ENCODE measurements at regions not wholly inside any gene's neighbourhood (a gene's known extent, or its start where the extent isn't known, plus 50 kb on each side); places are given as distances from the start of the nearest gene placed in this dataset.

DNA sequence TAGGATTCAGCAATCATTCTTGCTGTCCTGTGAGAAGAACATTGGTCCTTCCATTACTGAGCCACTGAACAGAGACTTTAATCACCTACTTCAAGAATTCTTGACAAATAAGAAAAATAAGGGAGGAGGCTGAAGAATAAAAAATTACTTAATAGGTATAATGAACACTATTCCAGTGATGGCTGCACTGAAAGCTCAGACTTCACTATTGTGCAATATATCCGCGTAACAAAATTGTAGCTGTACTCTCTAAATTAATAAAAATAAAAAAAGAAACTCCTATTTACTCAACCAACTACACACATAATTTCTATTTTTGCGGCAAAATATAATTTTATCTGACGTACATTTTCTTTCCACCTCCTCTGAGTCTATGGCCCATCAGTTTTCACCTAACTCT is 2441.0 kb downstream of the PCDH7 start:
- Histone ChIP-seq H3K4me1 (ENCODE audit: insufficient read depth, low read length) (no peaks in the 10 kb centered on the region), H3K27ac (ENCODE audit: low read depth, low read length) (no peak overlapping the region), H3K27me3 (ENCODE audit: insufficient read depth, low read length) (no peaks in the 10 kb centered on the region), H3K9me3 (ENCODE audit: control insufficient read depth in 1 of 2, low read length in 2 of 2) (no peaks in the 10 kb centered on the region), H3K36me3 (ENCODE audit: insufficient read depth, low read length) (no peaks in the 10 kb centered on the region), H3K4me3 (ENCODE audit: low read length in 2 of 2) (no peak overlapping the region)
- Mint-ChIP-seq H3K4me3 (no peak overlapping the region), H3K27me3 (no peaks in the 10 kb centered on the region), H3K4me1 (no peaks in the 10 kb centered on the region), H3K9me3 (peaks cover 0 to 25% (median 7%) of the 10 kb centered on the region in 8 donors), H3K36me3 (no peaks in the 10 kb centered on the region), H3K27ac (no peak overlapping the region)
- DNase-seq = no peak
- POLR2A ChIA-PET (ENCODE audit: partially characterized antibody) = no interaction called here
- intact Hi-C loops (cut with micrococcal nuclease) = no loop called here
- CTCF ChIA-PET (ENCODE audit: partially characterized antibody) = no interaction called here

DNA sequence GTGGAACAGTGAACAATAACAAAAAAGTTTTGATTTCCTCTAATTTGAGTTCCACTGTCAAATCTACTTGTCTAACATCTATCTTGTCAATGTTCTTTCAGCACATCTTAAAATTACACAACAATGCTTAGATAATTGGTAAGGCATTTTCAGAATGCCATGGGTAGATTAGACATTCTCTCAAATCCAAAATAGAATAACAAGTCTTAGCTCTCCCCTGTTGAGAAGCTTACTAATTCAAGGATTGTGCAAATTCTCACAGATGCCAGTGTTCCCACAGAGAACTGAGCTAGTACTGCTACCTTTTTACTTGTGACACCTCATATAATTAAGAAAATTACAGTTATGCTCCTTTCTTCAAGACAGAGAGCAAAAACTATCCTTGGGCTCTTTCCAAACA is 2442.0 kb downstream of the PCDH7 start:
- H3K36me3 Mint-ChIP-seq = no peaks in the 10 kb centered on the region
- intact Hi-C loops (cut with micrococcal nuclease) = no loop called here

GRCh38 chr4:33171873-33172525 is 2451.8 kb downstream of the PCDH7 start:
- H3K27me3 ChIP-seq (ENCODE audit: insufficient read depth, low read length) = no peaks in the 10 kb centered on the region
- H3K4me3 ChIP-seq (ENCODE audit: low read length in 2 of 2) = no peak overlapping the region
- ChIA-PET POLR2A (ENCODE audit: partially characterized antibody) (no interaction called here), CTCF (ENCODE audit: partially characterized antibody) (no interaction called here)
- Mint-ChIP-seq H3K4me3 (no peak overlapping the region), H3K27me3 (no peaks in the 10 kb centered on the region), H3K27ac (no peak overlapping the region), H3K9me3 (peaks cover 0 to 9% (median 6%) of the 10 kb centered on the region in 8 donors), H3K4me1 (no peaks in the 10 kb centered on the region), H3K36me3 (no peaks in the 10 kb centered on the region)
- no peak overlapping the region for H3K27ac ChIP-seq (ENCODE audit: low read depth, low read length)
- DNase-seq = no peak
- H3K9me3 ChIP-seq (ENCODE audit: control insufficient read depth in 1 of 2, low read length in 2 of 2) = peaks cover 0 to 6% of the 10 kb centered on the region in 2 donors
- no peaks in the 10 kb centered on the region for H3K4me1 ChIP-seq (ENCODE audit: insufficient read depth, low read length)
- intact Hi-C loops (cut with micrococcal nuclease) = no loop called here
- H3K36me3 ChIP-seq (ENCODE audit: insufficient read depth, low read length) = no peaks in the 10 kb centered on the region

More for the DNA sequence above, 2442.0 kb downstream of the PCDH7 start:
- DNase-seq = no peak
- no peaks in the 10 kb centered on the region for H3K4me1 ChIP-seq (ENCODE audit: insufficient read depth, low read length)
- H3K4me3 ChIP-seq (ENCODE audit: low read length in 2 of 2) = no peak overlapping the region
- peaks cover 0 to 23% (median 6%) of the 10 kb centered on the region in 8 donors for H3K9me3 Mint-ChIP-seq
- ChIA-PET CTCF (ENCODE audit: partially characterized antibody) (no interaction called here), POLR2A (ENCODE audit: partially characterized antibody) (no interaction called here)
- H3K9me3 ChIP-seq (ENCODE audit: control insufficient read depth in 1 of 2, low read length in 2 of 2) = no peaks in the 10 kb centered on the region
- no peaks in the 10 kb centered on the region for H3K36me3 ChIP-seq (ENCODE audit: insufficient read depth, low read length)
- H3K4me3 Mint-ChIP-seq = no peak overlapping the region
- H3K27ac ChIP-seq (ENCODE audit: low read depth, low read length) = no peak overlapping the region
- H3K27ac Mint-ChIP-seq = no peak overlapping the region
- H3K4me1 Mint-ChIP-seq = no peaks in the 10 kb centered on the region
- H3K27me3 Mint-ChIP-seq = no peaks in the 10 kb centered on the region
- H3K27me3 ChIP-seq (ENCODE audit: insufficient read depth, low read length) = no peaks in the 10 kb centered on the region

DNA sequence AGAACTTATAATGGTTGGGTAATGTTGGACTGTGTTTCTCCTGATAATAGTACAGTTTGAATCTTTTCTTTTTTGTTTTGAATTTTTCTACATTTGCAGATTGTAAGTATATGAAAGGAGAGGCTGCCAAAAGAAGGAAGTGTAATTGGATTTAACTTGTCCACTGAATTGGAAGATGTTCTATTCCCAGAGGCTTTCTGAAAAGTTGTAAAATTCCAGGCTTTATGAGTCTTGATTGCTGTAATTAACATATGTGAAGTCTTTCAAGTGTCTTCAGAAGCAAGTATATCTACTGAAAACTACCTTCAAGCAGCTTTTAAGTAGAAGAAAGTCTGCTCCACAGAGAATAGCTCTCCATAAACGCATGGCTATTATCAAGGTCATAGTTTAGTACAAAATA is 2456.4 kb downstream of the PCDH7 start:
- H3K4me1 Mint-ChIP-seq = no peaks in the 10 kb centered on the region
- POLR2A ChIA-PET (ENCODE audit: partially characterized antibody) = no interaction called here
- no peak for DNase-seq
- Histone ChIP-seq H3K27me3 (ENCODE audit: insufficient read depth, low read length) (no peaks in the 10 kb centered on the region), H3K27ac (ENCODE audit: low read depth, low read length) (no peak overlapping the region), H3K4me3 (ENCODE audit: low read length in 2 of 2) (no peak overlapping the region), H3K4me1 (ENCODE audit: insufficient read depth, low read length) (no peaks in the 10 kb centered on the region), H3K36me3 (ENCODE audit: insufficient read depth, low read length) (no peaks in the 10 kb centered on the region), H3K9me3 (ENCODE audit: control insufficient read depth in 1 of 2, low read length in 2 of 2) (peaks cover 0 to 6% of the 10 kb centered on the region in 2 donors)
- no peak overlapping the region for H3K27ac Mint-ChIP-seq
- H3K27me3 Mint-ChIP-seq = no peaks in the 10 kb centered on the region
- H3K9me3 Mint-ChIP-seq = peaks cover 3 to 13% (median 8%) of the 10 kb centered on the region in 8 donors
- CTCF ChIA-PET (ENCODE audit: partially characterized antibody) = no interaction called here
- intact Hi-C loops (cut with micrococcal nuclease) = no loop called here
- H3K36me3 Mint-ChIP-seq = no peaks in the 10 kb centered on the region
- H3K4me3 Mint-ChIP-seq = no peak overlapping the region

- DNase-seq = no peak
- H3K27me3 ChIP-seq (ENCODE audit: insufficient read depth, low read length) = no peaks in the 10 kb centered on the region
- H3K4me1 ChIP-seq (ENCODE audit: insufficient read depth, low read length) = no peaks in the 10 kb centered on the region
- Mint-ChIP-seq H3K36me3 (no peaks in the 10 kb centered on the region), H3K27ac (no peak overlapping the region), H3K27me3 (no peaks in the 10 kb centered on the region), H3K9me3 (peaks cover 4 to 30% (median 15%) of the 10 kb centered on the region in 8 donors), H3K4me1 (no peaks in the 10 kb centered on the region), H3K4me3 (no peak overlapping the region)
- ChIA-PET POLR2A (ENCODE audit: partially characterized antibody) (no interaction called here), CTCF (ENCODE audit: partially characterized antibody) (no interaction called here)
- intact Hi-C loops (cut with micrococcal nuclease) = no loop called here
- no peak overlapping the region for H3K4me3 ChIP-seq (ENCODE audit: low read length in 2 of 2)
- no peak overlapping the region for H3K27ac ChIP-seq (ENCODE audit: low read depth, low read length)
- H3K36me3 ChIP-seq (ENCODE audit: insufficient read depth, low read length) = no peaks in the 10 kb centered on the region
- peaks cover 0 to 8% of the 10 kb centered on the region in 2 donors for H3K9me3 ChIP-seq (ENCODE audit: control insufficient read depth in 1 of 2, low read length in 2 of 2)
Observed at GRCh38 chr4:33184657-33185290, 2464.6 kb downstream of the PCDH7 start.

GRCh38 chr4:33187035-33187434 is 2466.9 kb downstream of the PCDH7 start:
- Histone ChIP-seq H3K27me3 (ENCODE audit: insufficient read depth, low read length) (no peaks in the 10 kb centered on the region), H3K4me3 (ENCODE audit: low read length in 2 of 2) (no peak overlapping the region), H3K36me3 (ENCODE audit: insufficient read depth, low read length) (no peaks in the 10 kb centered on the region), H3K4me1 (ENCODE audit: insufficient read depth, low read length) (no peaks in the 10 kb centered on the region), H3K27ac (ENCODE audit: low read depth, low read length) (no peak overlapping the region), H3K9me3 (ENCODE audit: control insufficient read depth in 1 of 2, low read length in 2 of 2) (peaks cover 0 to 8% of the 10 kb centered on the region in 2 donors)
- Mint-ChIP-seq H3K4me3 (no peak overlapping the region), H3K4me1 (no peaks in the 10 kb centered on the region), H3K9me3 (peaks cover 2 to 21% (median 11%) of the 10 kb centered on the region in 8 donors), H3K27me3 (no peaks in the 10 kb centered on the region), H3K27ac (no peak overlapping the region), H3K36me3 (no peaks in the 10 kb centered on the region)
- intact Hi-C loops (cut with micrococcal nuclease) = no loop called here
- CTCF ChIA-PET (ENCODE audit: partially characterized antibody) = interaction anchor here (1.3 kb wide), 1 partner anchor 14 kb away, joined by 3 read pairs; no protein-coding TSS in a partner anchor
- POLR2A ChIA-PET (ENCODE audit: partially characterized antibody) = no interaction called here
- no peak for DNase-seq

GRCh38 chr4:33188733-33189132 is 2468.6 kb downstream of the PCDH7 start:
- H3K27ac Mint-ChIP-seq = no peak overlapping the region
- peaks cover 0 to 8% of the 10 kb centered on the region in 2 donors for H3K9me3 ChIP-seq (ENCODE audit: control insufficient read depth in 1 of 2, low read length in 2 of 2)
- no peaks in the 10 kb centered on the region for H3K27me3 Mint-ChIP-seq
- H3K36me3 Mint-ChIP-seq = no peaks in the 10 kb centered on the region
- no peaks in the 10 kb centered on the region for H3K36me3 ChIP-seq (ENCODE audit: insufficient read depth, low read length)
- ChIA-PET CTCF (ENCODE audit: partially characterized antibody) (no interaction called here), POLR2A (ENCODE audit: partially characterized antibody) (no interaction called here)
- peaks cover 0 to 17% (median 8%) of the 10 kb centered on the region in 8 donors for H3K9me3 Mint-ChIP-seq
- H3K4me3 Mint-ChIP-seq = no peak overlapping the region
- peak in 1 of 5 donors; percentile 31 for DNase-seq
- H3K27me3 ChIP-seq (ENCODE audit: insufficient read depth, low read length) = no peaks in the 10 kb centered on the region
- no peak overlapping the region for H3K4me3 ChIP-seq (ENCODE audit: low read length in 2 of 2)
- H3K4me1 ChIP-seq (ENCODE audit: insufficient read depth, low read length) = no peaks in the 10 kb centered on the region
- intact Hi-C loops (cut with micrococcal nuclease) = no loop called here
- no peaks in the 10 kb centered on the region for H3K4me1 Mint-ChIP-seq
- H3K27ac ChIP-seq (ENCODE audit: low read depth, low read length) = no peak overlapping the region
